ENCODE measurements at regions not wholly inside any gene's neighbourhood (a gene's known extent, or its start where the extent isn't known, plus 50 kb on each side); places are given as distances from the start of the nearest gene placed in this dataset.

GRCh38 chr2:106314444-106314843, 120.3 kb upstream of the UXS1 start:
- ChIA-PET POLR2A (no interaction called here), CTCF (no interaction called here)
- DNase-seq, result peak; percentile 17
- Mint-ChIP-seq H3K9me3 (no peaks in the 10 kb centered on the region), H3K36me3 (no peaks in the 10 kb centered on the region), H3K27me3 (no peaks in the 10 kb centered on the region), H3K4me1 (ENCODE audit: low read depth) (peaks cover 7% of the 10 kb centered on the region), H3K4me3 (no peak overlapping the region), H3K27ac (no peak overlapping the region)
- intact Hi-C loops (cut with micrococcal nuclease), result no loop called here

- CTCF ChIA-PET, result no interaction called here
- DNase-seq, result no peak
- no peak overlapping the region for H3K4me3 Mint-ChIP-seq
- H3K4me1 Mint-ChIP-seq (ENCODE audit: low read depth), result peaks cover 7% of the 10 kb centered on the region
- no peaks in the 10 kb centered on the region for H3K27me3 Mint-ChIP-seq
- H3K27ac Mint-ChIP-seq, result no peak overlapping the region
- POLR2A ChIA-PET, result no interaction called here
- H3K36me3 Mint-ChIP-seq, result no peaks in the 10 kb centered on the region
- intact Hi-C loops (cut with micrococcal nuclease), result no loop called here
- no peaks in the 10 kb centered on the region for H3K9me3 Mint-ChIP-seq
Measured at GRCh38 chr2:106311041-106311370, 116.9 kb upstream of the UXS1 start.

- intact Hi-C loops (cut with micrococcal nuclease), result no loop called here
- no peaks in the 10 kb centered on the region for H3K9me3 Mint-ChIP-seq
- POLR2A ChIA-PET, result no interaction called here
Measured at GRCh38 chr2:106307860-106308259, 113.8 kb upstream of the UXS1 start.

GRCh38 chr2:106306387-106306786, 112.3 kb upstream of the UXS1 start:
- H3K27ac Mint-ChIP-seq, result no peak overlapping the region
- DNase-seq, result no peak
- H3K9me3 Mint-ChIP-seq, result no peaks in the 10 kb centered on the region
- no peak overlapping the region for H3K4me3 Mint-ChIP-seq
- intact Hi-C loops (cut with micrococcal nuclease), result no loop called here
- no peaks in the 10 kb centered on the region for H3K4me1 Mint-ChIP-seq (ENCODE audit: low read depth)
- CTCF ChIA-PET, result no interaction called here
- no peaks in the 10 kb centered on the region for H3K27me3 Mint-ChIP-seq
- POLR2A ChIA-PET, result no interaction called here
- no peaks in the 10 kb centered on the region for H3K36me3 Mint-ChIP-seq

More at GRCh38 chr2:106307860-106308259, 113.8 kb upstream of the UXS1 start:
- no peak for DNase-seq
- Mint-ChIP-seq H3K4me3 (no peak overlapping the region), H3K27ac (no peak overlapping the region), H3K36me3 (no peaks in the 10 kb centered on the region), H3K4me1 (ENCODE audit: low read depth) (no peaks in the 10 kb centered on the region), H3K27me3 (no peaks in the 10 kb centered on the region)
- CTCF ChIA-PET, result no interaction called here

GRCh38 chr2:106304612-106305184, 110.6 kb upstream of the UXS1 start:
- H3K36me3 Mint-ChIP-seq, result no peaks in the 10 kb centered on the region
- intact Hi-C loops (cut with micrococcal nuclease), result no loop called here
- POLR2A ChIA-PET, result no interaction called here
- H3K4me3 Mint-ChIP-seq, result no peak overlapping the region
- H3K4me1 Mint-ChIP-seq (ENCODE audit: low read depth), result no peaks in the 10 kb centered on the region
- CTCF ChIA-PET, result no interaction called here
- no peak for DNase-seq
- H3K9me3 Mint-ChIP-seq, result no peaks in the 10 kb centered on the region
- H3K27me3 Mint-ChIP-seq, result peaks cover 1% of the 10 kb centered on the region
- H3K27ac Mint-ChIP-seq, result no peak overlapping the region

GRCh38 chr2:106299696-106300095, 105.6 kb upstream of the UXS1 start:
- Mint-ChIP-seq H3K9me3 (no peaks in the 10 kb centered on the region), H3K36me3 (no peaks in the 10 kb centered on the region), H3K4me3 (no peak overlapping the region), H3K27ac (no peak overlapping the region), H3K4me1 (ENCODE audit: low read depth) (no peaks in the 10 kb centered on the region), H3K27me3 (peaks cover 1% of the 10 kb centered on the region)
- DNase-seq, result no peak
- ChIA-PET POLR2A (no interaction called here), CTCF (no interaction called here)
- intact Hi-C loops (cut with micrococcal nuclease), result no loop called here

GRCh38 chr2:106296182-106296815, 102.2 kb upstream of the UXS1 start:
- H3K27me3 Mint-ChIP-seq, result peaks cover 1% of the 10 kb centered on the region
- CTCF ChIA-PET, result no interaction called here

GRCh38 chr2:106294182-106294581, 100.1 kb upstream of the UXS1 start:
- ChIA-PET POLR2A (no interaction called here), CTCF (no interaction called here)
- Mint-ChIP-seq H3K27ac (no peak overlapping the region), H3K4me3 (no peak overlapping the region), H3K36me3 (no peaks in the 10 kb centered on the region), H3K9me3 (no peaks in the 10 kb centered on the region), H3K27me3 (no peaks in the 10 kb centered on the region), H3K4me1 (ENCODE audit: low read depth) (no peaks in the 10 kb centered on the region)
- no peak for DNase-seq
- intact Hi-C loops (cut with micrococcal nuclease), result no loop called here

More at GRCh38 chr2:106296182-106296815, 102.2 kb upstream of the UXS1 start:
- Mint-ChIP-seq H3K27ac (no peak overlapping the region), H3K36me3 (no peaks in the 10 kb centered on the region), H3K9me3 (no peaks in the 10 kb centered on the region), H3K4me3 (no peak overlapping the region), H3K4me1 (ENCODE audit: low read depth) (no peaks in the 10 kb centered on the region)
- intact Hi-C loops (cut with micrococcal nuclease), result no loop called here
- DNase-seq, result no peak
- POLR2A ChIA-PET, result no interaction called here

- H3K27me3 Mint-ChIP-seq, result no peaks in the 10 kb centered on the region
- H3K4me3 Mint-ChIP-seq, result no peak overlapping the region
- H3K4me1 Mint-ChIP-seq (ENCODE audit: low read depth), result no peaks in the 10 kb centered on the region
- H3K9me3 Mint-ChIP-seq, result no peaks in the 10 kb centered on the region
- CTCF ChIA-PET, result no interaction called here
- no peak overlapping the region for H3K27ac Mint-ChIP-seq
- DNase-seq, result no peak
- POLR2A ChIA-PET, result no interaction called here
- no peaks in the 10 kb centered on the region for H3K36me3 Mint-ChIP-seq
- intact Hi-C loops (cut with micrococcal nuclease), result no loop called here
Measured at GRCh38 chr2:106293271-106293783, 99.2 kb upstream of the UXS1 start.

GRCh38 chr2:106292627-106293026, 98.5 kb upstream of the UXS1 start:
- POLR2A ChIA-PET, result no interaction called here
- H3K36me3 Mint-ChIP-seq, result no peaks in the 10 kb centered on the region
- H3K27ac Mint-ChIP-seq, result no peak overlapping the region
- no peak overlapping the region for H3K4me3 Mint-ChIP-seq
- H3K27me3 Mint-ChIP-seq, result no peaks in the 10 kb centered on the region
- no peak for DNase-seq
- intact Hi-C loops (cut with micrococcal nuclease), result no loop called here
- H3K4me1 Mint-ChIP-seq (ENCODE audit: low read depth), result no peaks in the 10 kb centered on the region
- CTCF ChIA-PET, result no interaction called here
- no peaks in the 10 kb centered on the region for H3K9me3 Mint-ChIP-seq

GRCh38 chr2:106288873-106289272, 94.8 kb upstream of the UXS1 start:
- no peaks in the 10 kb centered on the region for H3K9me3 Mint-ChIP-seq
- H3K27ac Mint-ChIP-seq, result no peak overlapping the region
- ChIA-PET CTCF (no interaction called here), POLR2A (no interaction called here)
- intact Hi-C loops (cut with micrococcal nuclease), result no loop called here
- DNase-seq, result no peak
- H3K4me1 Mint-ChIP-seq (ENCODE audit: low read depth), result no peaks in the 10 kb centered on the region
- no peaks in the 10 kb centered on the region for H3K27me3 Mint-ChIP-seq
- no peaks in the 10 kb centered on the region for H3K36me3 Mint-ChIP-seq
- no peak overlapping the region for H3K4me3 Mint-ChIP-seq

- H3K27me3 Mint-ChIP-seq, result peaks cover 12% of the 10 kb centered on the region
- H3K36me3 Mint-ChIP-seq, result no peaks in the 10 kb centered on the region
- H3K9me3 Mint-ChIP-seq, result no peaks in the 10 kb centered on the region
- no peak overlapping the region for H3K27ac Mint-ChIP-seq
- ChIA-PET POLR2A (no interaction called here), CTCF (interaction anchor here (1.6 kb wide), 1 partner anchor 37 kb away, joined by 3 read pairs; no protein-coding TSS in a partner anchor)
- H3K4me3 Mint-ChIP-seq, result no peak overlapping the region
- no peak for DNase-seq
- H3K4me1 Mint-ChIP-seq (ENCODE audit: low read depth), result no peaks in the 10 kb centered on the region
- intact Hi-C loops (cut with micrococcal nuclease), result no loop called here
Measured at GRCh38 chr2:106285237-106285829, 91.2 kb upstream of the UXS1 start.

- Mint-ChIP-seq H3K4me3 (no peak overlapping the region), H3K36me3 (no peaks in the 10 kb centered on the region), H3K4me1 (ENCODE audit: low read depth) (no peaks in the 10 kb centered on the region), H3K27me3 (peaks cover 14% of the 10 kb centered on the region), H3K27ac (no peak overlapping the region), H3K9me3 (no peaks in the 10 kb centered on the region)
- no peak for DNase-seq
- intact Hi-C loops (cut with micrococcal nuclease), result no loop called here
- POLR2A ChIA-PET, result no interaction called here
- CTCF ChIA-PET, result no interaction called here
Measured at GRCh38 chr2:106284691-106285202, 90.6 kb upstream of the UXS1 start.
